GM12878 (cell line): ENCODE measurements at regions not wholly inside any gene's neighbourhood (a gene's known extent, or its start where the extent isn't known, plus 50 kb on each side); places are given as distances from the start of the nearest gene placed in this dataset.

ENCODE experiments used
- ATAC-seq: fragments of 200-7000 bp; cut with Tn5 transposase; 3 replicates; pipeline ENCODE4 v1.9.1; 2020; ENCODE audit warnings: mild to moderate bottlenecking, moderate library complexity
- BruUV-seq: library from RNA; stranded (reverse); fragments of 400-500 nt; replicated peaks from 2 replicates; lab custom pipeline; 2021; lab: Mats Ljungman, UMichigan
- CTCF ChIA-PET: fragments of 300-600 bp; sonication (Branson Sonifier 250); formaldehyde crosslinking; extraction: SDS; loops from one replicate; lab custom pipeline; 2021; ENCODE audit warnings: inconsistent platforms; lab: Yijun Ruan, JAX
- POLR2A ChIA-PET: fragments of 350-600 bp; formaldehyde crosslinking; extraction: SDS; loops from one replicate; lab custom pipeline; 2021; ENCODE audit warnings: inconsistent platforms; lab: Charles Lee
- RAD21 ChIA-PET: fragments of 300-600 bp; sonication (Branson Sonifier 250); formaldehyde crosslinking; loops from one replicate; lab custom pipeline; 2023; ENCODE audit warnings: antibody characterized with exemption; ENCODE audit not compliant: unreplicated experiment; lab: Charles Lee
- SMC1A ChIA-PET: fragments of 300-600 bp; sonication (Branson Sonifier 250); formaldehyde crosslinking; loops from one replicate; lab custom pipeline; 2023; ENCODE audit not compliant: unreplicated experiment, uncharacterized antibody; lab: Charles Lee
- DNase-seq: peaks from one replicate; pipeline ENCODE4 v3.0.0-alpha.2; 2011; ENCODE audit warnings: low read depth, low spot score
- FAIRE-seq: peaks from 3 replicates; lab custom pipeline; 2011; peaks lifted over from hg19 to GRCh38; lab: Jason Lieb, UNC
- H2AFZ ChIP-seq: 2 replicates; pipeline ENCODE4 v1.6.0; 2011; ENCODE audit warnings: low read depth, low read length, control low read depth; ENCODE audit not compliant: control insufficient read depth
- H3K27ac ChIP-seq: 2 replicates; pipeline ENCODE4 v1.5.1; 2011; ENCODE audit warnings: control low read depth; ENCODE audit not compliant: control insufficient read depth, insufficient read depth
- H3K27me3 ChIP-seq, 2 experiments: replicated peaks in 1 of 2; 2 replicates each; pipeline versions ENCODE4 v1.6.0 to v1.6.1; 2011; ENCODE audit warnings: low read length in 1 of 2; ENCODE audit not compliant: control insufficient read depth in 2 of 2, insufficient read depth in 2 of 2
- H3K36me3 ChIP-seq, 2 experiments: 2 replicates each; pipeline ENCODE4 v1.5.1; 2011; ENCODE audit warnings: low read length in 1 of 2; ENCODE audit not compliant: control insufficient read depth in 2 of 2, insufficient read depth in 2 of 2
- H3K4me1 ChIP-seq: 2 replicates; pipeline ENCODE4 v1.6.1; 2011; ENCODE audit warnings: mild to moderate bottlenecking, low read length, moderate library complexity, mixed read lengths; ENCODE audit not compliant: control insufficient read depth, insufficient read depth
- H3K4me2 ChIP-seq: 2 replicates; pipeline ENCODE4 v1.6.0; 2011; ENCODE audit warnings: control low read depth; ENCODE audit not compliant: control insufficient read depth, insufficient read depth
- H3K4me3 ChIP-seq: fragments of 200-600 bp; sonication (generic); 2 replicates; pipeline ENCODE4 v1.5.1; 2016
- H3K79me2 ChIP-seq: 2 replicates; pipeline ENCODE4 v1.6.0; 2011; ENCODE audit warnings: low read length; ENCODE audit not compliant: control insufficient read depth, insufficient read depth
- H3K9ac ChIP-seq: 2 replicates; pipeline ENCODE4 v1.8.0; 2011; ENCODE audit warnings: low read length, control low read depth, mixed read lengths; ENCODE audit not compliant: control insufficient read depth, insufficient read depth
- H3K9me3 ChIP-seq: replicated peaks from 3 replicates; pipeline ENCODE4 v1.5.1; 2011; ENCODE audit warnings: mild to moderate bottlenecking, low read length; ENCODE audit not compliant: control insufficient read depth, insufficient read depth
- H4K20me1 ChIP-seq: 2 replicates; pipeline ENCODE4 v1.6.0; 2011; ENCODE audit not compliant: control insufficient read depth, insufficient read depth
- CREM ChIP-seq: IDR thresholded peaks from 2 replicates; pipeline ENCODE4 v1.6.1; 2014; ENCODE audit warnings: antibody characterized with exemption, low read depth
- DPF2 ChIP-seq: fragments of 450-650 bp; IDR thresholded peaks from 2 replicates; pipeline ENCODE4 v1.6.1; 2017; ENCODE audit warnings: mild to moderate bottlenecking
- EED ChIP-seq: sonication (generic); IDR thresholded peaks from 2 replicates; pipeline ENCODE4 v1.6.1; 2016; ENCODE audit warnings: antibody characterized with exemption, low read depth
- ETV6 ChIP-seq, 2 experiments: fragments of 450-650 bp in 1 of 2; IDR thresholded peaks in 1 of 2; conservative IDR thresholded peaks in 1 of 2; 2 replicates each; pipeline ENCODE4 v1.6.1; 2014; ENCODE audit warnings: antibody characterized with exemption in 1 of 2, borderline replicate concordance in 1 of 2, low read depth in 1 of 2, mild to moderate bottlenecking in 1 of 2, moderate library complexity in 1 of 2
- HDAC6 ChIP-seq: fragments of 200-600 bp; sonication (generic); IDR thresholded peaks from one replicate; pipeline ENCODE4 v1.8.0; 2017; ENCODE audit warnings: antibody characterized with exemption; ENCODE audit not compliant: unreplicated experiment
- MEF2A ChIP-seq: IDR thresholded peaks from 2 replicates; pipeline ENCODE4 v1.6.1; 2011; ENCODE audit warnings: low read depth, mild to moderate bottlenecking, low read length, moderate library complexity; ENCODE audit not compliant: insufficient read depth
- NR2C1 ChIP-seq: fragments of 450-650 bp; IDR thresholded peaks from 2 replicates; pipeline ENCODE4 v1.6.1; 2017; ENCODE audit warnings: antibody characterized with exemption, mild to moderate bottlenecking, moderate library complexity
- NR2C2 ChIP-seq: IDR thresholded peaks from 2 replicates; pipeline ENCODE4 v1.6.1; 2011; ENCODE audit warnings: borderline replicate concordance, low read depth; ENCODE audit not compliant: control insufficient read depth, insufficient read length
- NRF1 ChIP-seq: conservative IDR thresholded peaks from 2 replicates; pipeline ENCODE4 v1.6.1; 2011; ENCODE audit warnings: mild to moderate bottlenecking, low read depth, low read length, improper control_type of control experiment
- POLR2A ChIP-seq: IDR thresholded peaks from 2 replicates; pipeline ENCODE4 v1.6.1; 2011; ENCODE audit warnings: low read depth, mild to moderate bottlenecking, low read length
- RAD51 ChIP-seq: fragments of 450-650 bp; IDR thresholded peaks from 2 replicates; pipeline ENCODE4 v1.6.1; 2016; ENCODE audit warnings: moderate library complexity, mild to moderate bottlenecking, inconsistent platforms
- RFX5 ChIP-seq: IDR thresholded peaks from 2 replicates; pipeline ENCODE4 v1.6.1; 2011; ENCODE audit warnings: low read depth, low read length, improper control_type of control experiment
- SMAD5 ChIP-seq: IDR thresholded peaks from 2 replicates; pipeline ENCODE4 v1.6.1; 2016; ENCODE audit warnings: antibody characterized with exemption, low read depth
- SREBF2 ChIP-seq: IDR thresholded peaks from 2 replicates; pipeline ENCODE4 v1.6.1; 2012; ENCODE audit warnings: mild to moderate bottlenecking, low read length
- STAT3 ChIP-seq: IDR thresholded peaks from 2 replicates; pipeline ENCODE4 v1.6.1; 2011; ENCODE audit warnings: low read depth, low read length, improper control_type of control experiment
- ZNF24 ChIP-seq: fragments of 450-650 bp; IDR thresholded peaks from 2 replicates; pipeline ENCODE4 v1.6.1; 2017; ENCODE audit warnings: antibody characterized with exemption, mild to moderate bottlenecking
- WGBS: methylation state at CpG from one replicate; pipeline ENCODE4 v1.1.6; 2016; ENCODE audit warnings: low lambda C conversion rate; ENCODE audit not compliant: insufficient replicate concordance, insufficient coverage; ENCODE audit errors: missing lambda C conversion rate; 5-methylcytosine and 5-hydroxymethylcytosine counted together
- in situ Hi-C: fragments of 300-500 bp; cut with MboI; formaldehyde crosslinking; loops from 9 replicates; pipeline ENCODE4 v1.14.3; 2018; ENCODE audit warnings: mixed read lengths
- intact Hi-C: fragments of 100-400 bp; cut with micrococcal nuclease; formaldehyde crosslinking; loops from one replicate; pipeline ENCODE4 v1.14.2; 2022; ENCODE audit not compliant: unreplicated experiment
- TF ChIP-seq, protein P1 (sequence below): IDR thresholded peaks from 2 replicates; pipeline ENCODE4 v1.6.1; 2012; ENCODE audit warnings: improper control_type of control experiment, low read depth, low read length; ENCODE audit not compliant: insufficient replicate concordance
- TF ChIP-seq, protein P2 (sequence below), 3 experiments: IDR thresholded peaks in 2 of 3; conservative IDR thresholded peaks in 1 of 3; 2 replicates each; pipeline ENCODE4 v1.5.1; 2011; ENCODE audit warnings: low read depth in 3 of 3, low read length in 3 of 3, mild to moderate bottlenecking in 3 of 3, control low read depth in 2 of 3, moderate library complexity in 2 of 3, inconsistent platforms in 1 of 3, mixed read lengths in 1 of 3; ENCODE audit not compliant: control insufficient read depth in 2 of 3, insufficient read depth in 1 of 3; ENCODE audit errors: extremely low read depth in 1 of 3

DNA sequence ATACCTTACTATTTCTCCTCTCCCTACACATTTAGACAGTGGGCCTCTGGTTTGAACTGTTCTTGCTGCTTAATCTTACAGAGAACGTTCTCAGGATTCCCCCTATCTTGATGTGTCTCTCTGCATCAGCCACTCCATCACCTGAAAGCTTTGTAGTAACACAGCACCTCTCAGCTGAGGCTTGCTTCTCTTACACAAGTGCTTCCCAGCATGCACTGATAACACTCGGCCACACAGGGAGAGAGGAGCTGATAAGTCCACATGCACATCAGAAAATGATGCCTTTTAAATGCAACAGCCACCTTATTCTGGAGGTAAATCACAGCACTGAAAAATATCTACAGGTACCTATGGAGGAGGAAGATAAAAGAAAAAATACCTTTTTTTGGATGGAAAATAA, 192.2 kb upstream of the TSHZ3 start (continued):
- TF ChIP-seq, protein P1, sequence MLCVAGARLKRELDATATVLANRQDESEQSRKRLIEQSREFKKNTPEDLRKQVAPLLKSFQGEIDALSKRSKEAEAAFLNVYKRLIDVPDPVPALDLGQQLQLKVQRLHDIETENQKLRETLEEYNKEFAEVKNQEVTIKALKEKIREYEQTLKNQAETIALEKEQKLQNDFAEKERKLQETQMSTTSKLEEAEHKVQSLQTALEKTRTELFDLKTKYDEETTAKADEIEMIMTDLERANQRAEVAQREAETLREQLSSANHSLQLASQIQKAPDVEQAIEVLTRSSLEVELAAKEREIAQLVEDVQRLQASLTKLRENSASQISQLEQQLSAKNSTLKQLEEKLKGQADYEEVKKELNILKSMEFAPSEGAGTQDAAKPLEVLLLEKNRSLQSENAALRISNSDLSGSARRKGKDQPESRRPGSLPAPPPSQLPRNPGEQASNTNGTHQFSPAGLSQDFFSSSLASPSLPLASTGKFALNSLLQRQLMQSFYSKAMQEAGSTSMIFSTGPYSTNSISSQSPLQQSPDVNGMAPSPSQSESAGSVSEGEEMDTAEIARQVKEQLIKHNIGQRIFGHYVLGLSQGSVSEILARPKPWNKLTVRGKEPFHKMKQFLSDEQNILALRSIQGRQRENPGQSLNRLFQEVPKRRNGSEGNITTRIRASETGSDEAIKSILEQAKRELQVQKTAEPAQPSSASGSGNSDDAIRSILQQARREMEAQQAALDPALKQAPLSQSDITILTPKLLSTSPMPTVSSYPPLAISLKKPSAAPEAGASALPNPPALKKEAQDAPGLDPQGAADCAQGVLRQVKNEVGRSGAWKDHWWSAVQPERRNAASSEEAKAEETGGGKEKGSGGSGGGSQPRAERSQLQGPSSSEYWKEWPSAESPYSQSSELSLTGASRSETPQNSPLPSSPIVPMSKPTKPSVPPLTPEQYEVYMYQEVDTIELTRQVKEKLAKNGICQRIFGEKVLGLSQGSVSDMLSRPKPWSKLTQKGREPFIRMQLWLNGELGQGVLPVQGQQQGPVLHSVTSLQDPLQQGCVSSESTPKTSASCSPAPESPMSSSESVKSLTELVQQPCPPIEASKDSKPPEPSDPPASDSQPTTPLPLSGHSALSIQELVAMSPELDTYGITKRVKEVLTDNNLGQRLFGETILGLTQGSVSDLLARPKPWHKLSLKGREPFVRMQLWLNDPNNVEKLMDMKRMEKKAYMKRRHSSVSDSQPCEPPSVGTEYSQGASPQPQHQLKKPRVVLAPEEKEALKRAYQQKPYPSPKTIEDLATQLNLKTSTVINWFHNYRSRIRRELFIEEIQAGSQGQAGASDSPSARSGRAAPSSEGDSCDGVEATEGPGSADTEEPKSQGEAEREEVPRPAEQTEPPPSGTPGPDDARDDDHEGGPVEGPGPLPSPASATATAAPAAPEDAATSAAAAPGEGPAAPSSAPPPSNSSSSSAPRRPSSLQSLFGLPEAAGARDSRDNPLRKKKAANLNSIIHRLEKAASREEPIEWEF = no peak
- TF ChIP-seq POLR2A (no peak), ZNF24 (no peak), NR2C2 (no peak), STAT3 (no peak), EED (no peak), HDAC6 (no peak)

DNA sequence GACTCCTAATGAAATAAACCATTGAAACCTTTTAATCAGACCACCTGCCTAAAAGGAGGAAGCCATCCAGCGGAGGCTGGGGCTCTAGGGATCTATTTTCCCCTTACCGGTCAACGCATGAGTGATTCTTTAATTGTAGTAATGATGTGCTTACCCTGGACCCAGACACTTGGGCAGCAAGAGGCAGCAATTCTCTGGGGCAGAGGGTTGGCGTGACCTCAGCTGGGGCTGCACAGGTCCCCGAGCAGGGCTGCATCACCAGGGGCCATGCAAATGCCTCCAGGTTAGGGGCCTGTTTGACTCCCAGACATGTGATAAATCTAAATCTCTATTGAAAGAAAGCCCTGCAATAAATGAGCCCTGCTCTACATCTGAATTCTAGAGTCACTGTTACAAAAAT, 194.2 kb upstream of the TSHZ3 start:
- H4K20me1 ChIP-seq = no peaks in the 10 kb centered on the region
- no peak overlapping the region for H3K4me2 ChIP-seq
- H3K27ac ChIP-seq = no peak overlapping the region
- ChIA-PET POLR2A (no interaction called here), CTCF (no interaction called here), SMC1A (no interaction called here), RAD21 (no interaction called here)
- no peaks in the 10 kb centered on the region for H3K36me3 ChIP-seq
- no peaks in the 10 kb centered on the region for H3K27me3 ChIP-seq
- FAIRE-seq = no peak
- in situ Hi-C loops = no loop called here
- no peak overlapping the region for H3K9ac ChIP-seq
- no peak for TF ChIP-seq SREBF2
- TF ChIP-seq EED = no peak
- TF ChIP-seq NR2C1 = no peak
- TF ChIP-seq, protein P2, sequence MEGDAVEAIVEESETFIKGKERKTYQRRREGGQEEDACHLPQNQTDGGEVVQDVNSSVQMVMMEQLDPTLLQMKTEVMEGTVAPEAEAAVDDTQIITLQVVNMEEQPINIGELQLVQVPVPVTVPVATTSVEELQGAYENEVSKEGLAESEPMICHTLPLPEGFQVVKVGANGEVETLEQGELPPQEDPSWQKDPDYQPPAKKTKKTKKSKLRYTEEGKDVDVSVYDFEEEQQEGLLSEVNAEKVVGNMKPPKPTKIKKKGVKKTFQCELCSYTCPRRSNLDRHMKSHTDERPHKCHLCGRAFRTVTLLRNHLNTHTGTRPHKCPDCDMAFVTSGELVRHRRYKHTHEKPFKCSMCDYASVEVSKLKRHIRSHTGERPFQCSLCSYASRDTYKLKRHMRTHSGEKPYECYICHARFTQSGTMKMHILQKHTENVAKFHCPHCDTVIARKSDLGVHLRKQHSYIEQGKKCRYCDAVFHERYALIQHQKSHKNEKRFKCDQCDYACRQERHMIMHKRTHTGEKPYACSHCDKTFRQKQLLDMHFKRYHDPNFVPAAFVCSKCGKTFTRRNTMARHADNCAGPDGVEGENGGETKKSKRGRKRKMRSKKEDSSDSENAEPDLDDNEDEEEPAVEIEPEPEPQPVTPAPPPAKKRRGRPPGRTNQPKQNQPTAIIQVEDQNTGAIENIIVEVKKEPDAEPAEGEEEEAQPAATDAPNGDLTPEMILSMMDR (IDR thresholded peaks at IDR 0.05 in 2 of 3, conservative IDR thresholded peaks at IDR 0.05 in 1 of 3; ENCODE audit: control insufficient read depth in 2 of 3, extremely low read depth in 1 of 3, insufficient read depth in 1 of 3, low read depth in 3 of 3, low read length in 3 of 3) = no peak
- TF ChIP-seq NRF1 = no peak
- TF ChIP-seq RAD51 = no peak
- no peak for TF ChIP-seq SMAD5
- TF ChIP-seq CREM = no peak
- TF ChIP-seq ETV6 (conservative IDR thresholded peaks at IDR 0.05 in 1 of 2, IDR thresholded peaks at IDR 0.05 in 1 of 2; ENCODE audit: borderline replicate concordance in 1 of 2, low read depth in 1 of 2) = no peak
- TF ChIP-seq MEF2A = no peak
- no peak for TF ChIP-seq DPF2
- no peak for TF ChIP-seq RFX5
- TF ChIP-seq, all 136 proteins: peak for 0
- WGBS = 43% methylated on average over 5 of the region's 5 CpGs
- DNase-seq (no peak), ATAC-seq (no peak)
- no peaks in the 10 kb centered on the region for H3K79me2 ChIP-seq
- no peak overlapping the region for H2AFZ ChIP-seq
- BruUV-seq = no TSS peak
- H3K4me3 ChIP-seq = no peak overlapping the region
- no peaks in the 10 kb centered on the region for H3K9me3 ChIP-seq
- intact Hi-C loops = no loop called here
- H3K4me1 ChIP-seq = no peaks in the 10 kb centered on the region
